B cell (primary cell): ENCODE measurements at regions not wholly inside any gene's neighbourhood (a gene's known extent, or its start where the extent isn't known, plus 50 kb on each side); places are given as distances from the start of the nearest gene placed in this dataset.

Experiments used
- ATAC-seq: fragments of 200-7000 bp; cut with Tn5 transposase; one replicate; pipeline ENCODE4 v1.10.0; 2021; ENCODE audit warnings: low read depth, mild to moderate bottlenecking, moderate number of reproducible peaks, moderate library complexity
- CTCF ChIA-PET: fragments of 350-600 bp; sonication (Branson Sonifier 250); formaldehyde crosslinking; loops from one replicate; lab custom pipeline; 2021; ENCODE audit warnings: antibody characterized with exemption, inconsistent platforms; lab: Charles Lee
- POLR2A ChIA-PET: fragments of 350-600 bp; sonication (Branson Sonifier 250); formaldehyde crosslinking; loops from one replicate; lab custom pipeline; 2021; ENCODE audit warnings: antibody characterized with exemption; lab: Charles Lee
- DNase-seq: peaks from one replicate; pipeline ENCODE4 v3.0.0; 2013
- H2AFZ ChIP-seq: 2 replicates; pipeline ENCODE4 v1.6.1; 2012; ENCODE audit warnings: mild to moderate bottlenecking, low read depth, low read length; ENCODE audit not compliant: insufficient read depth, poor library complexity, severe bottlenecking
- H3K27ac ChIP-seq, 2 donors: 1 replicate in 1 of 2; 2 replicates in 1 of 2; pipeline ENCODE4 v1.5.1; 2012 to 2013; ENCODE audit warnings: low read length in 2 of 2, mild to moderate bottlenecking in 2 of 2, moderate library complexity in 1 of 2
- H3K27me3 ChIP-seq, 4 experiments: fragments of 200-600 bp in 1 of 4; sonication (generic) in 1 of 4; replicated peaks in 1 of 4; 1 replicate in 2 of 4; 2 replicates in 2 of 4; pipeline versions ENCODE4 v1.6.1 to v1.7.0; 2013 to 2016; ENCODE audit warnings: low read length in 3 of 4, mild to moderate bottlenecking in 2 of 4, mixed read lengths in 1 of 4, moderate library complexity in 1 of 4; ENCODE audit not compliant: insufficient read depth in 4 of 4, control insufficient read depth in 3 of 4; ENCODE audit errors: control extremely low read depth in 1 of 4
- H3K36me3 ChIP-seq, 2 experiments: replicated peaks in 1 of 2; 1 replicate in 1 of 2; 2 replicates in 1 of 2; pipeline versions ENCODE4 v1.6.1 to v1.7.1; 2013; ENCODE audit warnings: low read length in 1 of 2; ENCODE audit not compliant: insufficient read depth in 2 of 2, control insufficient read depth in 1 of 2; ENCODE audit errors: control extremely low read depth in 1 of 2, extremely low read depth in 1 of 2
- H3K4me1 ChIP-seq, 2 donors: fragments of 200-600 bp in 1 of 2; sonication (generic) in 1 of 2; 1 replicate in 1 of 2; 2 replicates in 1 of 2; pipeline versions ENCODE4 v1.5.1 to v1.6.1; 2013 to 2017; ENCODE audit warnings: low read length in 2 of 2; ENCODE audit not compliant: control insufficient read depth in 2 of 2, insufficient read depth in 2 of 2
- H3K4me2 ChIP-seq: replicated peaks from 2 replicates; pipeline ENCODE3; 2012; ENCODE audit warnings: mild to moderate bottlenecking, low read depth, low read length; ENCODE audit not compliant: poor library complexity, severe bottlenecking
- H3K4me3 ChIP-seq, 5 experiments: fragments of 200-600 bp in 1 of 5; sonication (generic) in 1 of 5; 1 replicate in 3 of 5; 2 replicates in 2 of 5; pipeline versions ENCODE4 v1.5.1 to v1.7.0; 2011 to 2016; ENCODE audit warnings: low read length in 4 of 5, mild to moderate bottlenecking in 4 of 5, low read depth in 2 of 5, control low read depth in 1 of 5, moderate library complexity in 1 of 5; ENCODE audit not compliant: insufficient read depth in 1 of 5; ENCODE audit errors: control extremely low read depth in 1 of 5, extremely low read depth in 1 of 5
- H3K79me2 ChIP-seq: fragments of 200-600 bp; sonication (generic); one replicate; pipeline ENCODE4 v1.6.0; 2016; ENCODE audit warnings: low read length; ENCODE audit not compliant: control insufficient read depth, insufficient read depth
- H3K9ac ChIP-seq: fragments of 200-600 bp; sonication (generic); 2 replicates; pipeline ENCODE4 v1.6.1; 2017; ENCODE audit warnings: mild to moderate bottlenecking, low read length, moderate library complexity
- H3K9me3 ChIP-seq, 3 donors: one replicate each; pipeline versions ENCODE4 v1.6.1 to v1.7.1; 2013; ENCODE audit warnings: low read length in 2 of 3; ENCODE audit not compliant: control insufficient read depth in 2 of 3, insufficient read depth in 1 of 3; ENCODE audit errors: control extremely low read depth in 1 of 3
- H4K20me1 ChIP-seq: 2 replicates; pipeline ENCODE4 v1.6.0; 2012; ENCODE audit warnings: mild to moderate bottlenecking, low read length; ENCODE audit not compliant: insufficient read depth, control insufficient read depth, poor library complexity, severe bottlenecking
- H3K27ac Mint-ChIP-seq: one replicate; pipeline ENCODE4 v1.8.0; 2021; ENCODE audit warnings: mixed read lengths
- H3K27me3 Mint-ChIP-seq: one replicate; pipeline ENCODE4 v1.8.0; 2021; ENCODE audit warnings: mixed read lengths
- H3K4me1 Mint-ChIP-seq: one replicate; pipeline ENCODE4 v1.8.0; 2021; ENCODE audit warnings: mixed read lengths
- H3K4me3 Mint-ChIP-seq: one replicate; pipeline ENCODE4 v1.8.0; 2021; ENCODE audit warnings: mixed read lengths
- H3K9me3 Mint-ChIP-seq: one replicate; pipeline ENCODE4 v1.8.0; 2022; ENCODE audit warnings: mixed read lengths; ENCODE audit not compliant: insufficient read depth
- EZH2 ChIP-seq: IDR thresholded peaks from 2 replicates; pipeline ENCODE4 v1.6.1; 2012; ENCODE audit warnings: borderline replicate concordance, low read depth, mild to moderate bottlenecking, moderate library complexity, low read length; ENCODE audit not compliant: insufficient read depth, poor library complexity, severe bottlenecking
- WGBS: methylation state at CpG from one replicate; pipeline ENCODE4 v1.1.5; 2013; ENCODE audit warnings: missing lambda C conversion rate; ENCODE audit not compliant: insufficient coverage; 5-methylcytosine and 5-hydroxymethylcytosine counted together
- intact Hi-C: fragments of 100-400 bp; cut with micrococcal nuclease; formaldehyde crosslinking; loops from one replicate; pipeline ENCODE4 v1.10.0; 2022
- TF ChIP-seq, protein P1 (sequence below): fragments of 200-600 bp; IDR thresholded peaks from one replicate; pipeline ENCODE4 v1.8.0; 2022; ENCODE audit warnings: antibody characterized with exemption, mild to moderate bottlenecking

DNA sequence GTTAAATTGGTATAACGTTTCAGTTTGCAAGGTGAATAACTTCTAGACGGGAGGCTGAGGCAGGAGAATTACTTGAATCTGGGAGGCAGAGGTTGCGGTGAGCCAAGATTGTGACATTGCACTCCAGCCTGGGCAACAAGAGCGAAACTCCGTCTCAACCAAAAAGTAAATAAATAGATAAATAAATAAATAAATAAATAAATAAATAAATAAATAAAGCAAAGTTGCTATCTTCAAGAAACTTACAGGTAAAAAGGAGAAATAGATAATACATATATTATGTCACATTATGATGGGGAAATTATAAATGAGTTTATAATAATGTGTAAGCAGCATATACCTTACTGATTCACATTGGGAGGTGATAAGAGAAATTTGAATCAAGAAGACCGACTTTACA lies 1966.0 kb downstream of the PCDH7 start:
- Histone ChIP-seq H3K4me2 (no peak overlapping the region), H3K4me3 (no peak overlapping the region), H3K4me1 (no peaks in the 10 kb centered on the region), H3K9ac (no peak overlapping the region), H2AFZ (no peak overlapping the region), H3K27me3 (no peaks in the 10 kb centered on the region), H4K20me1 (no peaks in the 10 kb centered on the region), H3K9me3 (peaks cover 0 to 1% (median 0%) of the 10 kb centered on the region in 3 donors), H3K27ac (no peak overlapping the region), H3K36me3 (no peaks in the 10 kb centered on the region), H3K79me2 (no peaks in the 10 kb centered on the region)
- H3K9me3 Mint-ChIP-seq, result peaks cover 3% of the 10 kb centered on the region
- POLR2A ChIA-PET, result no interaction called here
- CTCF ChIA-PET, result no interaction called here
- intact Hi-C loops, result no loop called here
- 94% methylated on average over 2 of the region's 6 CpGs for WGBS
- H3K27me3 Mint-ChIP-seq, result no peaks in the 10 kb centered on the region
- ATAC-seq, result no peak
- H3K4me3 Mint-ChIP-seq, result no peak overlapping the region
- no peaks in the 10 kb centered on the region for H3K4me1 Mint-ChIP-seq
- DNase-seq, result no peak
- TF ChIP-seq, protein P1, sequence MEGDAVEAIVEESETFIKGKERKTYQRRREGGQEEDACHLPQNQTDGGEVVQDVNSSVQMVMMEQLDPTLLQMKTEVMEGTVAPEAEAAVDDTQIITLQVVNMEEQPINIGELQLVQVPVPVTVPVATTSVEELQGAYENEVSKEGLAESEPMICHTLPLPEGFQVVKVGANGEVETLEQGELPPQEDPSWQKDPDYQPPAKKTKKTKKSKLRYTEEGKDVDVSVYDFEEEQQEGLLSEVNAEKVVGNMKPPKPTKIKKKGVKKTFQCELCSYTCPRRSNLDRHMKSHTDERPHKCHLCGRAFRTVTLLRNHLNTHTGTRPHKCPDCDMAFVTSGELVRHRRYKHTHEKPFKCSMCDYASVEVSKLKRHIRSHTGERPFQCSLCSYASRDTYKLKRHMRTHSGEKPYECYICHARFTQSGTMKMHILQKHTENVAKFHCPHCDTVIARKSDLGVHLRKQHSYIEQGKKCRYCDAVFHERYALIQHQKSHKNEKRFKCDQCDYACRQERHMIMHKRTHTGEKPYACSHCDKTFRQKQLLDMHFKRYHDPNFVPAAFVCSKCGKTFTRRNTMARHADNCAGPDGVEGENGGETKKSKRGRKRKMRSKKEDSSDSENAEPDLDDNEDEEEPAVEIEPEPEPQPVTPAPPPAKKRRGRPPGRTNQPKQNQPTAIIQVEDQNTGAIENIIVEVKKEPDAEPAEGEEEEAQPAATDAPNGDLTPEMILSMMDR, result no peak
- no peak for TF ChIP-seq EZH2
- no peak overlapping the region for H3K27ac Mint-ChIP-seq

- POLR2A ChIA-PET, result no interaction called here
- H3K27ac Mint-ChIP-seq, result no peak overlapping the region
- CTCF ChIA-PET, result no interaction called here
- TF ChIP-seq EZH2, result no peak
- TF ChIP-seq, protein P1, result no peak
- H3K4me1 ChIP-seq, result no peaks in the 10 kb centered on the region
- peaks cover 0 to 1% (median 0%) of the 10 kb centered on the region in 3 donors for H3K9me3 ChIP-seq
- H3K9me3 Mint-ChIP-seq, result no peaks in the 10 kb centered on the region
- H4K20me1 ChIP-seq, result no peaks in the 10 kb centered on the region
- H3K4me1 Mint-ChIP-seq, result no peaks in the 10 kb centered on the region
- intact Hi-C loops, result no loop called here
- H3K36me3 ChIP-seq, result no peaks in the 10 kb centered on the region
- no peak overlapping the region for H3K4me3 Mint-ChIP-seq
- H3K79me2 ChIP-seq, result no peaks in the 10 kb centered on the region
- no CpG with 5 or more reads among the region's 3 CpGs for WGBS
- H3K27me3 ChIP-seq, result no peaks in the 10 kb centered on the region
- no peaks in the 10 kb centered on the region for H3K27me3 Mint-ChIP-seq
- no peak overlapping the region for H3K4me3 ChIP-seq
- H3K27ac ChIP-seq, result no peak overlapping the region
- ATAC-seq, result no peak
- no peak for DNase-seq
- H3K4me2 ChIP-seq, result no peak overlapping the region
- H2AFZ ChIP-seq, result no peak overlapping the region
- H3K9ac ChIP-seq, result no peak overlapping the region
These were observed 1969.3 kb downstream of the PCDH7 start for GRCh38 chr4:32689518-32689917.
